ENCODE measurements at regions not wholly inside any gene's neighbourhood (a gene's known extent, or its start where the extent isn't known, plus 50 kb on each side); places are given as distances from the start of the nearest gene placed in this dataset.

- TF ChIP-seq CTCF (IDR thresholded peaks at IDR 0.05; ENCODE audit: low read depth, low read length): no peak
- no peak for DNase-seq (ENCODE audit: extremely low read depth, low read depth)
These were observed 198.7 kb upstream of the SLITRK1 start for GRCh38 chr13:84080748-84081530.

- no peak for TF ChIP-seq CTCF (IDR thresholded peaks at IDR 0.05; ENCODE audit: low read depth, low read length)
These were observed 195.0 kb upstream of the SLITRK1 start for GRCh38 chr13:84077271-84077670.

GRCh38 chr13:84076280-84076679, 194.0 kb upstream of the SLITRK1 start:
- DNase-seq (ENCODE audit: extremely low read depth, low read depth): no peak
- TF ChIP-seq CTCF (IDR thresholded peaks at IDR 0.05; ENCODE audit: low read depth, low read length): no peak

More at GRCh38 chr13:84077271-84077670, 195.0 kb upstream of the SLITRK1 start:
- no peak for DNase-seq (ENCODE audit: extremely low read depth, low read depth)

- TF ChIP-seq CTCF (IDR thresholded peaks at IDR 0.05; ENCODE audit: low read depth, low read length): no peak
- no peak for DNase-seq (ENCODE audit: extremely low read depth, low read depth)
These were observed 168.3 kb upstream of the SLITRK1 start for GRCh38 chr13:84050536-84050935.

- TF ChIP-seq CTCF (IDR thresholded peaks at IDR 0.05; ENCODE audit: low read depth, low read length): no peak
- no peak for DNase-seq (ENCODE audit: extremely low read depth, low read depth)
These were observed 167.4 kb upstream of the SLITRK1 start for GRCh38 chr13:84049443-84050219.

- no peak for DNase-seq (ENCODE audit: extremely low read depth, low read depth)
- TF ChIP-seq CTCF (IDR thresholded peaks at IDR 0.05; ENCODE audit: low read depth, low read length): no peak
These were observed 162.5 kb upstream of the SLITRK1 start for GRCh38 chr13:84044805-84045204.

- no peak for DNase-seq (ENCODE audit: extremely low read depth, low read depth)
- TF ChIP-seq CTCF (IDR thresholded peaks at IDR 0.05; ENCODE audit: low read depth, low read length): no peak
These were observed 155.7 kb upstream of the SLITRK1 start for GRCh38 chr13:84038001-84038400.

All from AG09319 (cell line).